ENCODE measurements at regions not wholly inside any gene's neighbourhood (a gene's known extent, or its start where the extent isn't known, plus 50 kb on each side); places are given as distances from the start of the nearest gene placed in this dataset.

GRCh38 chr7:130939321-130940095, 205.5 kb upstream of the KLF14 start:
- H3K27me3 ChIP-seq (replicated peaks in 1 of 2; ENCODE audit: control insufficient read depth in 2 of 2, extremely low read depth in 1 of 2, insufficient read depth in 2 of 2, low read length in 1 of 2): no peaks in the 10 kb centered on the region
- peak overlapping the region; percentile 90 for H3K27ac ChIP-seq (ENCODE audit: low read length)
- DNase-seq (peak in 1 of 35 experiments; percentile 24), ATAC-seq (replicated peaks in 1 of 4) (no peak)
- H3K36me3 ChIP-seq (ENCODE audit: control insufficient read depth in 2 of 2, extremely low read depth in 1 of 2, insufficient read depth in 1 of 2, low read length in 1 of 2): peaks cover 0 to 13% of the 10 kb centered on the region in 2 donors
- H3K4me3 ChIP-seq (ENCODE audit: control insufficient read depth in 1 of 2, extremely low read depth in 1 of 2, low read length in 1 of 2): peak overlapping the region in 1 of 2 donors; percentile 29
- no peaks in the 10 kb centered on the region for H3K9me3 ChIP-seq
- H3K36me3 Mint-ChIP-seq: peaks cover 68% of the 10 kb centered on the region
- H3K4me1 Mint-ChIP-seq: peaks cover 91 to 97% (median 92%) of the 10 kb centered on the region in 3 donors
- CTCF ChIA-PET: interaction anchor here (0.6 to 2.6 kb wide), 25 partner anchors 9 to 634 kb away, joined by 3 to 19 read pairs (median 4); no protein-coding TSS in a partner anchor
- no peaks in the 10 kb centered on the region for H3K27me3 Mint-ChIP-seq
- WGBS (ENCODE audit: insufficient coverage): 75% methylated on average over 1 of the region's 3 CpGs
- peak overlapping the region; percentile 85 to 97 for H3K27ac Mint-ChIP-seq
- POLR2A ChIA-PET: interaction anchor here (0.6 to 3.5 kb wide), 34 partner anchors 8 to 1292 kb away, joined by 3 to 62 read pairs (median 7); no protein-coding TSS in a partner anchor
- peaks cover 0 to 60% of the 10 kb centered on the region in 2 experiments for H3K4me1 ChIP-seq (ENCODE audit: control insufficient read depth in 1 of 2, extremely low read depth in 1 of 2, insufficient read depth in 2 of 2, low read length in 2 of 2)
- H3K4me3 Mint-ChIP-seq: peak overlapping the region; percentile 84 to 87 (median 84)
- no peaks in the 10 kb centered on the region for H3K9me3 Mint-ChIP-seq

GRCh38 chr7:130940326-130940725, 206.3 kb upstream of the KLF14 start:
- no peaks in the 10 kb centered on the region for H3K27me3 Mint-ChIP-seq
- H3K36me3 Mint-ChIP-seq: peaks cover 68% of the 10 kb centered on the region
- no CpG with 5 or more reads among the region's 2 CpGs for WGBS (ENCODE audit: insufficient coverage)
- peak overlapping the region; percentile 84 to 87 (median 84) for H3K4me3 Mint-ChIP-seq
- POLR2A ChIA-PET: interaction anchor here (0.6 to 3.5 kb wide), 10 partner anchors 8 to 62 kb away, joined by 3 to 33 read pairs (median 8); no protein-coding TSS in a partner anchor
- no peaks in the 10 kb centered on the region for H3K9me3 ChIP-seq
- CTCF ChIA-PET: interaction anchor here (0.6 to 2.6 kb wide), 8 partner anchors 10 to 633 kb away, joined by 3 to 10 read pairs (median 5); no protein-coding TSS in a partner anchor
- H3K27me3 ChIP-seq (replicated peaks in 1 of 2; ENCODE audit: control insufficient read depth in 2 of 2, extremely low read depth in 1 of 2, insufficient read depth in 2 of 2, low read length in 1 of 2): no peaks in the 10 kb centered on the region
- H3K4me1 ChIP-seq (ENCODE audit: control insufficient read depth in 1 of 2, extremely low read depth in 1 of 2, insufficient read depth in 2 of 2, low read length in 2 of 2): peaks cover 0 to 58% of the 10 kb centered on the region in 2 experiments
- peak overlapping the region in 1 of 2 donors; percentile 53 for H3K4me3 ChIP-seq (ENCODE audit: control insufficient read depth in 1 of 2, extremely low read depth in 1 of 2, low read length in 1 of 2)
- peaks cover under 1 to 16% of the 10 kb centered on the region in 2 donors for H3K36me3 ChIP-seq (ENCODE audit: control insufficient read depth in 2 of 2, extremely low read depth in 1 of 2, insufficient read depth in 1 of 2, low read length in 1 of 2)
- H3K27ac Mint-ChIP-seq: peak overlapping the region; percentile 96 to 97
- no peak for ATAC-seq (replicated peaks in 1 of 4)
- DNase-seq: peak in 1 of 35 experiments; percentile 36
- peak overlapping the region; percentile 90 for H3K27ac ChIP-seq (ENCODE audit: low read length)
- peaks cover 91 to 97% (median 92%) of the 10 kb centered on the region in 3 donors for H3K4me1 Mint-ChIP-seq
- H3K9me3 Mint-ChIP-seq: no peaks in the 10 kb centered on the region

- Mint-ChIP-seq H3K36me3 (peaks cover 68% of the 10 kb centered on the region), H3K9me3 (no peaks in the 10 kb centered on the region), H3K4me1 (peaks cover 91 to 97% (median 92%) of the 10 kb centered on the region in 3 donors), H3K4me3 (peak overlapping the region; percentile 84 to 87 (median 84)), H3K27me3 (no peaks in the 10 kb centered on the region), H3K27ac (peak overlapping the region; percentile 96 to 97)
- ATAC-seq (replicated peaks in 1 of 4) (no peak), DNase-seq (peak in 1 of 35 experiments; percentile 27)
- no peaks in the 10 kb centered on the region for H3K27me3 ChIP-seq (replicated peaks in 1 of 2; ENCODE audit: control insufficient read depth in 2 of 2, extremely low read depth in 1 of 2, insufficient read depth in 2 of 2, low read length in 1 of 2)
- POLR2A ChIA-PET: interaction anchor here in 1 of 2 donors (0.9 to 3.5 kb wide), 7 partner anchors 12 to 42 kb away, joined by 3 to 33 read pairs (median 3); no protein-coding TSS in a partner anchor
- H3K9me3 ChIP-seq: no peaks in the 10 kb centered on the region
- peaks cover 2 to 10% of the 10 kb centered on the region in 2 donors for H3K36me3 ChIP-seq (ENCODE audit: control insufficient read depth in 2 of 2, extremely low read depth in 1 of 2, insufficient read depth in 1 of 2, low read length in 1 of 2)
- H3K27ac ChIP-seq (ENCODE audit: low read length): peak overlapping the region; percentile 90
- H3K4me3 ChIP-seq (ENCODE audit: control insufficient read depth in 1 of 2, extremely low read depth in 1 of 2, low read length in 1 of 2): peak overlapping the region in 1 of 2 donors; percentile 53
- peaks cover 0 to 56% of the 10 kb centered on the region in 2 experiments for H3K4me1 ChIP-seq (ENCODE audit: control insufficient read depth in 1 of 2, extremely low read depth in 1 of 2, insufficient read depth in 2 of 2, low read length in 2 of 2)
- CTCF ChIA-PET: interaction anchor here in 1 of 2 donors (0.5 to 1.6 kb wide), 4 partner anchors 18 to 156 kb away, joined by 3 to 4 read pairs (median 4); no protein-coding TSS in a partner anchor
- 37% methylated on average over 6 of the region's 7 CpGs for WGBS (ENCODE audit: insufficient coverage)
Measured at GRCh38 chr7:130940907-130941306, 206.9 kb upstream of the KLF14 start.

DNA sequence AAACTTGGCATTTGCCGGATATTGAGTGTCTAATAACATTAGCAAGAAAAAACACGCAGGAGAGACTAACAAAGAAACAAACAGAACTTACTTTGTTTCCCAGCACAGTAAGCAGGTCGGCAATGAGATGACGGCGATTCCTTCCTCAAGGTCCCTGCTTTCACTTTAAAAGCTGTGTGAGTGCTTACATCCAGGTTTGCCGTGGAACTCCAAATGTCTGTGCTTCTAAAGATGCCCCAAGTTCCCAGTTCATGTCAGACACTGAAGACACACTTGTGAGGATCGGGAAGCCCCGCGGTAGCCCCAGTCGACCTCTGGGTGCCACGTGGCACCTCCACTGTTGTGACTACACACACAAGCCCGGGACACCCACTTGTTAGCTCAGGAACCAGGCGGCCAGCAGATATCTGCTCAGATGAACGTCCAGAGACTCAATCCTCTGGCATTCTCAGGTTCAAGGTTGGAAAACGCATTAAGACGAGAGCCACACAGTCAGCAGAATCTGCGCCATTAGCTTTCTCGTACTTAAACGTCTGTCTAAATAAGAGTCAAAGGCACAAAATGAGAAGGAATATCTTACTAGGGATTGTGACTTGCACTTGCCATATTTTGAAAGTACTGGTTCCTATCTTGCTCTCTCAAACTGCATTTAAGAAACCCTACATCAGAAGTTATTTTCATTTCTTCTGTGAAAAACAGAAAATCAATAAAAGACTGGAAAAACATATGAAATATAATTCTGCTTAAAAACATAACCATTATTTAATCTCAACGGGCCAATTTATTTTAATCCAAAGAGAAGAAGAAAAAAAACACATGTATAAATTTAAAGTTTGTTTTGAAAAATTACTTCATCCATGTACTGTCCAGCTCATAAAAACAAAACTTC, 207.6 kb upstream of the KLF14 start:
- Mint-ChIP-seq H3K9me3 (no peaks in the 10 kb centered on the region), H3K27me3 (no peaks in the 10 kb centered on the region), H3K36me3 (peaks cover 69% of the 10 kb centered on the region), H3K4me1 (peaks cover 91 to 97% (median 92%) of the 10 kb centered on the region in 3 donors), H3K27ac (peak overlapping the region; percentile 96 to 97), H3K4me3 (peak overlapping the region; percentile 84 to 87 (median 84))
- Histone ChIP-seq H3K27ac (ENCODE audit: low read length) (peak overlapping the region; percentile 90), H3K4me3 (ENCODE audit: control insufficient read depth in 1 of 2, extremely low read depth in 1 of 2, low read length in 1 of 2) (peak overlapping the region in 1 of 2 donors; percentile 53), H3K36me3 (ENCODE audit: control insufficient read depth in 2 of 2, extremely low read depth in 1 of 2, insufficient read depth in 1 of 2, low read length in 1 of 2) (peaks cover 2 to 8% of the 10 kb centered on the region in 2 donors), H3K4me1 (ENCODE audit: control insufficient read depth in 1 of 2, extremely low read depth in 1 of 2, insufficient read depth in 2 of 2, low read length in 2 of 2) (peaks cover 0 to 56% of the 10 kb centered on the region in 2 experiments), H3K27me3 (replicated peaks in 1 of 2; ENCODE audit: control insufficient read depth in 2 of 2, extremely low read depth in 1 of 2, insufficient read depth in 2 of 2, low read length in 1 of 2) (no peaks in the 10 kb centered on the region), H3K9me3 (no peaks in the 10 kb centered on the region)
- CTCF ChIA-PET: interaction anchor here in 1 of 2 donors (0.5 to 1.6 kb wide), 4 partner anchors 12 to 98 kb away, joined by 3 to 4 read pairs (median 3); no protein-coding TSS in a partner anchor
- POLR2A ChIA-PET: interaction anchor here (0.6 to 2.6 kb wide), 15 partner anchors 9 to 165 kb away, joined by 3 to 27 read pairs (median 3); no protein-coding TSS in a partner anchor
- ATAC-seq (replicated peaks in 1 of 4) (peak in 2 of 4 experiments; percentile 15 to 29), DNase-seq (peak in 18 of 35 experiments; percentile 24 to 67 (median 34))
- 61% methylated on average over 16 of the region's 20 CpGs for WGBS (ENCODE audit: insufficient coverage)

DNA sequence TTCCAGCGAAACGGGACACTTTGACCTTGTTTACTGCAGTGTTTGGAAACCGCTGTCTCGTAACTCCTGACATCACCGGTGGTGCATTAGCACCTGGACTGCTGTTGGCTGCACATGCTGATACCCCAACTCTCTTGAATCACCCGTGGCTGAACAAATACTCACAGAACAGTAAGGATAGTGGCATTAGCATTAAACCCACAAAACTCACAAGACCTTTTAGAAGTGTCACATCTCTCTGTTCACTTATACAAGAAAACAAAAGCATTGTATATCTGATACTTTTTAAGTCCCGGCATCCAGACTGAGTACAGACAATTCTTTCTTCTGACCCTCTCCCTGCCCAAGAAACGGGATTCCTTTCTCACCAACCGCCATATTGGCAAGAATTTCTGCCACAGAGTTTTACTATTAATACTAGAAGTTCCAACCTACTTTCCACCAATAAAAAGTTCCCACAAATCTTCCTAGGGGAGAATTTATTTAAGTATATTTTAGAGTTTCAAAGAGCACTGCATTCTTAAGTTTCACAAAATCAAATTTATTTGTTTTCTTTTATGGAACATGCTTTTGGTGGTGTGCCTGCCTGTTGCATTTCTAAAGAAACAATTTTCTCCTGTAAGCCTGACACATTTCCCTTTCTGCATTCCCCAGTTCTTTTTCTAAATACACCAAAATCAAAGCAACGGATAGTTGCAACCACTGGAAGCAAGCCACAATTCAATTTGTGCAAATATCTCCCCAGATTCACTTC, 208.4 kb upstream of the KLF14 start:
- peaks cover 65% of the 10 kb centered on the region for H3K36me3 Mint-ChIP-seq
- no peak for ATAC-seq (replicated peaks in 1 of 4)
- H3K27me3 Mint-ChIP-seq: no peaks in the 10 kb centered on the region
- peak in 8 of 35 experiments; percentile 29 to 67 (median 42) for DNase-seq
- H3K9me3 Mint-ChIP-seq: no peaks in the 10 kb centered on the region
- peak overlapping the region in 1 of 2 donors; percentile 53 for H3K4me3 ChIP-seq (ENCODE audit: control insufficient read depth in 1 of 2, extremely low read depth in 1 of 2, low read length in 1 of 2)
- ChIA-PET POLR2A (interaction anchor here (0.6 to 2.6 kb wide), 11 partner anchors 8 to 164 kb away, joined by 3 to 27 read pairs (median 4); no protein-coding TSS in a partner anchor), CTCF (interaction anchor here in 1 of 2 donors (0.5 to 1.6 kb wide), 4 partner anchors 12 to 98 kb away, joined by 3 to 4 read pairs (median 4); no protein-coding TSS in a partner anchor)
- no peaks in the 10 kb centered on the region for H3K9me3 ChIP-seq
- H3K4me1 Mint-ChIP-seq: peaks cover 91 to 97% (median 92%) of the 10 kb centered on the region in 3 donors
- peaks cover 0 to 53% of the 10 kb centered on the region in 2 experiments for H3K4me1 ChIP-seq (ENCODE audit: control insufficient read depth in 1 of 2, extremely low read depth in 1 of 2, insufficient read depth in 2 of 2, low read length in 2 of 2)
- H3K36me3 ChIP-seq (ENCODE audit: control insufficient read depth in 2 of 2, extremely low read depth in 1 of 2, insufficient read depth in 1 of 2, low read length in 1 of 2): peaks cover 2 to 8% of the 10 kb centered on the region in 2 donors
- peak overlapping the region; percentile 84 to 87 (median 84) for H3K4me3 Mint-ChIP-seq
- peak overlapping the region; percentile 90 for H3K27ac ChIP-seq (ENCODE audit: low read length)
- peak overlapping the region; percentile 96 to 97 for H3K27ac Mint-ChIP-seq
- no peaks in the 10 kb centered on the region for H3K27me3 ChIP-seq (replicated peaks in 1 of 2; ENCODE audit: control insufficient read depth in 2 of 2, extremely low read depth in 1 of 2, insufficient read depth in 2 of 2, low read length in 1 of 2)
- WGBS (ENCODE audit: insufficient coverage): 67% methylated on average over 8 of the region's 10 CpGs

Measured in T-cell (primary cell).